Neural progenitor cell (in vitro differentiated cells): ENCODE measurements at regions not wholly inside any gene's neighbourhood (a gene's known extent, or its start where the extent isn't known, plus 50 kb on each side); places are given as distances from the start of the nearest gene placed in this dataset.

Source experiments
- EZH2 ChIP-seq: fragments of 200-600 bp; sonication (generic); IDR thresholded peaks from 2 replicates; pipeline ENCODE4 v1.6.1; 2017; ENCODE audit warnings: antibody characterized with exemption, mild to moderate bottlenecking, moderate library complexity
- TF ChIP-seq, protein P1 (sequence below): fragments of 200-600 bp; sonication (generic); IDR thresholded peaks from 2 replicates; pipeline ENCODE4 v1.5.1; 2017; ENCODE audit warnings: antibody characterized with exemption, mild to moderate bottlenecking

DNA sequence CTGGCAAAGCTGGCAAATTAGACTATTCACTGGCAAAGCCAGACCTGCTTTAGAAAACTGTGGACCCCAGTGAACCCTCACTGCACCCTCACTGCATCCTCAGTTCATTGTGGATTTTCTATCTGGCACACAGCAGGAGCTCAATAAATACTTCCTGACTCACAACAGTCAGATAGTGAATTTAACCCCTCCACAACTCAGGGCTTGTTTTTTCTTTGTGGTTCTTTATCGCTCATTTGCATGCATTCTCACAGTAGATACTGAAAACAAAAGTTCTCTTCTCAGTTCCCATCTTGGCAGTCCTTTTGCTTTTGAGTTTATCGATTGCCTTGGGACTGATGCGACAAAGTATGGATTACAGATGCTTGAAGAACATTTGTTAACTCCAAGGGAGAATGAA, 99.8 kb downstream of the ACTL7B start:
- TF ChIP-seq, protein P1, sequence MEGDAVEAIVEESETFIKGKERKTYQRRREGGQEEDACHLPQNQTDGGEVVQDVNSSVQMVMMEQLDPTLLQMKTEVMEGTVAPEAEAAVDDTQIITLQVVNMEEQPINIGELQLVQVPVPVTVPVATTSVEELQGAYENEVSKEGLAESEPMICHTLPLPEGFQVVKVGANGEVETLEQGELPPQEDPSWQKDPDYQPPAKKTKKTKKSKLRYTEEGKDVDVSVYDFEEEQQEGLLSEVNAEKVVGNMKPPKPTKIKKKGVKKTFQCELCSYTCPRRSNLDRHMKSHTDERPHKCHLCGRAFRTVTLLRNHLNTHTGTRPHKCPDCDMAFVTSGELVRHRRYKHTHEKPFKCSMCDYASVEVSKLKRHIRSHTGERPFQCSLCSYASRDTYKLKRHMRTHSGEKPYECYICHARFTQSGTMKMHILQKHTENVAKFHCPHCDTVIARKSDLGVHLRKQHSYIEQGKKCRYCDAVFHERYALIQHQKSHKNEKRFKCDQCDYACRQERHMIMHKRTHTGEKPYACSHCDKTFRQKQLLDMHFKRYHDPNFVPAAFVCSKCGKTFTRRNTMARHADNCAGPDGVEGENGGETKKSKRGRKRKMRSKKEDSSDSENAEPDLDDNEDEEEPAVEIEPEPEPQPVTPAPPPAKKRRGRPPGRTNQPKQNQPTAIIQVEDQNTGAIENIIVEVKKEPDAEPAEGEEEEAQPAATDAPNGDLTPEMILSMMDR: no peak
- no peak for TF ChIP-seq EZH2
